K562 (cell line): ENCODE measurements at regions not wholly inside any gene's neighbourhood (a gene's known extent, or its start where the extent isn't known, plus 50 kb on each side); places are given as distances from the start of the nearest gene placed in this dataset.

ENCODE experiments used
- ATAC-seq: fragments of 200-7000 bp; cut with Tn5 transposase; 3 replicates; pipeline ENCODE4 v1.9.1; 2020; ENCODE audit warnings: moderate library complexity
- BruUV-seq: library from RNA; stranded (reverse); fragments of 400-500 nt; replicated peaks from 2 replicates; lab custom pipeline; 2021; lab: Mats Ljungman, UMichigan
- CTCF ChIA-PET: fragments of 300-600 bp; formaldehyde crosslinking; extraction: SDS; loops from one replicate; lab custom pipeline; 2021; ENCODE audit warnings: low intra/inter-chr PET ratio; lab: Yijun Ruan, JAX
- POLR2A ChIA-PET: fragments of 300-600, 350-650 bp; sonication (Branson Sonifier 250); formaldehyde crosslinking; extraction: SDS; loops from one replicate; lab custom pipeline; 2021; ENCODE audit warnings: antibody characterized with exemption, inconsistent platforms; lab: Yijun Ruan, JAX
- DNase-seq, 4 experiments: peaks; one replicate each; pipeline versions ENCODE4 v3.0.0 to v3.0.0-alpha.2; 2011 to 2018; ENCODE audit warnings: low spot score in 3 of 4, mixed read lengths in 3 of 4; ENCODE audit errors: extremely low read depth in 1 of 4
- FAIRE-seq: peaks from 2 replicates; lab custom pipeline; 2011; peaks lifted over from hg19 to GRCh38; lab: Jason Lieb, UNC
- H2AFZ ChIP-seq: 2 replicates; pipeline ENCODE4 v1.6.0; 2011; ENCODE audit warnings: low read depth, low read length, control low read depth, inconsistent platforms
- H3K27ac ChIP-seq: fragments of 200-600 bp; 3 replicates; pipeline ENCODE4 v1.8.0; 2011; ENCODE audit warnings: low read depth, mild to moderate bottlenecking, control low read depth, inconsistent platforms, low read length, moderate library complexity, mixed read lengths; ENCODE audit errors: extremely low read depth
- H3K27me3 ChIP-seq, 2 experiments: fragments of 300-600 bp in 1 of 2; 2 replicates in 1 of 2; 3 replicates in 1 of 2; pipeline versions ENCODE4 v1.6.0 to v1.8.0; 2011; ENCODE audit warnings: inconsistent platforms in 2 of 2, low read length in 2 of 2, mild to moderate bottlenecking in 1 of 2, mixed read lengths in 1 of 2, moderate library complexity in 1 of 2; ENCODE audit not compliant: control insufficient read depth in 2 of 2, insufficient read depth in 2 of 2
- H3K36me3 ChIP-seq: fragments of 300-600 bp; 3 replicates; pipeline ENCODE4 v1.8.0; 2011; ENCODE audit warnings: mild to moderate bottlenecking, low read length, inconsistent platforms; ENCODE audit not compliant: control insufficient read depth, insufficient read depth
- H3K4me1 ChIP-seq, 2 experiments: fragments of 200-600 bp in 1 of 2; replicated peaks in 1 of 2; 2 replicates in 1 of 2; 3 replicates in 1 of 2; pipeline versions ENCODE4 v1.5.1 to v1.8.0; 2011; ENCODE audit warnings: inconsistent platforms in 2 of 2, low read length in 2 of 2, mild to moderate bottlenecking in 1 of 2, mixed read lengths in 1 of 2, moderate library complexity in 1 of 2; ENCODE audit not compliant: control insufficient read depth in 2 of 2, insufficient read depth in 2 of 2
- H3K4me2 ChIP-seq: 2 replicates; pipeline ENCODE4 v1.6.1; 2011; ENCODE audit warnings: low read length, control low read depth, inconsistent platforms, mixed read lengths; ENCODE audit not compliant: insufficient read depth
- H3K4me3 ChIP-seq: fragments of 200-600 bp; sonication (generic), shearing (Covaris generic); 2 replicates; pipeline ENCODE4 v1.5.1; 2016; ENCODE audit warnings: control low read depth, inconsistent platforms
- H3K79me2 ChIP-seq: fragments of 200-600 bp; 3 replicates; pipeline ENCODE4 v1.8.0; 2011; ENCODE audit warnings: low read length, inconsistent platforms; ENCODE audit not compliant: control insufficient read depth, insufficient read depth
- H3K9ac ChIP-seq, 2 experiments: 2 replicates each; pipeline versions ENCODE4 v1.6.0 to v1.6.1; 2011; ENCODE audit warnings: low read depth in 2 of 2, low read length in 2 of 2, control low read depth in 1 of 2, inconsistent platforms in 1 of 2, mild to moderate bottlenecking in 1 of 2, mixed read lengths in 1 of 2; ENCODE audit not compliant: insufficient read depth in 1 of 2
- H3K9me1 ChIP-seq: one replicate; pipeline ENCODE4 v1.6.0; 2011; ENCODE audit warnings: inconsistent platforms, mild to moderate bottlenecking, low read length, moderate library complexity; ENCODE audit not compliant: control insufficient read depth, insufficient read depth
- H3K9me3 ChIP-seq: replicated peaks from 2 replicates; pipeline ENCODE4 v1.5.1; 2011; ENCODE audit warnings: low read depth, low read length, inconsistent platforms; ENCODE audit not compliant: control insufficient read depth, insufficient read depth
- H4K20me1 ChIP-seq: replicated peaks from 2 replicates; pipeline ENCODE4 v1.6.1; 2011; ENCODE audit warnings: low read length, inconsistent platforms, mixed read lengths; ENCODE audit not compliant: control insufficient read depth, insufficient read depth
- CCAR2 ChIP-seq: fragments of 200-400 bp; formaldehyde crosslinking; IDR thresholded peaks from 2 replicates; pipeline ENCODE4 v1.6.1; 2017; ENCODE audit warnings: mild to moderate bottlenecking, low read depth, low read length
- CHD4 ChIP-seq: fragments of 200-600 bp; sonication (generic); IDR thresholded peaks from 3 replicates; pipeline ENCODE4 v1.6.1; 2012; ENCODE audit warnings: low read depth, mild to moderate bottlenecking, mixed read lengths, low read length, inconsistent platforms; ENCODE audit not compliant: insufficient read depth, insufficient replicate concordance, poor library complexity, severe bottlenecking
- GATAD2A ChIP-seq: fragments of 450-650 bp; IDR thresholded peaks from 2 replicates; pipeline ENCODE4 v1.6.1; 2017
- HSF4 ChIP-seq: fragments of 250-450 bp; sonication (Bioruptor Pico); IDR thresholded peaks from 2 replicates; pipeline ENCODE4 v2.1.2; 2022; ENCODE audit warnings: mild to moderate bottlenecking, moderate library complexity, borderline replicate concordance
- LCOR ChIP-seq: sonication (generic); formaldehyde crosslinking; IDR thresholded peaks from 2 replicates; pipeline ENCODE4 v1.8.0; 2022; ENCODE audit warnings: mild to moderate bottlenecking, missing genetic modification reagents
- MAFK ChIP-seq: IDR thresholded peaks from 2 replicates; pipeline ENCODE4 v1.6.1; 2011; ENCODE audit warnings: low read length, improper control_type of control experiment
- NUFIP1 ChIP-seq: fragments of 450-650 bp; IDR thresholded peaks from 2 replicates; pipeline ENCODE4 v1.6.1; 2018; ENCODE audit not compliant: partially characterized antibody
- POLR2AphosphoS2 ChIP-seq: IDR thresholded peaks from 2 replicates; pipeline ENCODE4 v1.6.1; 2012; ENCODE audit warnings: low read length, improper control_type of control experiment
- XRCC5 ChIP-seq: fragments of 200-400 bp; formaldehyde crosslinking; IDR thresholded peaks from 2 replicates; pipeline ENCODE4 v1.6.1; 2017; ENCODE audit warnings: low read depth, mild to moderate bottlenecking, low read length
- ZBTB8A ChIP-seq: fragments of 450-650 bp; IDR thresholded peaks from 2 replicates; pipeline ENCODE4 v1.6.1; 2018; ENCODE audit warnings: mild to moderate bottlenecking, moderate library complexity; ENCODE audit not compliant: partially characterized antibody
- ZNF133 ChIP-seq: fragments of 250-450 bp; sonication (Bioruptor Pico); IDR thresholded peaks from 2 replicates; pipeline ENCODE4 v1.4.0; 2020; ENCODE audit warnings: mild to moderate bottlenecking
- ZNF77 ChIP-seq: fragments of 250-450 bp; sonication (Bioruptor Pico); IDR thresholded peaks from 2 replicates; pipeline ENCODE4 v1.5.0; 2020
- in situ Hi-C: fragments of 300-500 bp; cut with MboI; formaldehyde crosslinking; loops from 4 replicates; pipeline ENCODE4 v1.15.0; 2018; ENCODE audit warnings: inconsistent platforms, mixed read lengths
- intact Hi-C: fragments of 100-400 bp; cut with micrococcal nuclease; formaldehyde crosslinking; loops from 2 replicates; pipeline ENCODE4 v1.14.2; 2022
- TF ChIP-seq, protein P1 (sequence below): fragments of 250-450 bp; sonication (Bioruptor Pico); IDR thresholded peaks from 2 replicates; pipeline ENCODE4 v1.4.0; 2020

GRCh38 chr9:106655966-106656365 lies 207.0 kb upstream of the ZNF462 start (continued):
- TF ChIP-seq, protein P1, sequence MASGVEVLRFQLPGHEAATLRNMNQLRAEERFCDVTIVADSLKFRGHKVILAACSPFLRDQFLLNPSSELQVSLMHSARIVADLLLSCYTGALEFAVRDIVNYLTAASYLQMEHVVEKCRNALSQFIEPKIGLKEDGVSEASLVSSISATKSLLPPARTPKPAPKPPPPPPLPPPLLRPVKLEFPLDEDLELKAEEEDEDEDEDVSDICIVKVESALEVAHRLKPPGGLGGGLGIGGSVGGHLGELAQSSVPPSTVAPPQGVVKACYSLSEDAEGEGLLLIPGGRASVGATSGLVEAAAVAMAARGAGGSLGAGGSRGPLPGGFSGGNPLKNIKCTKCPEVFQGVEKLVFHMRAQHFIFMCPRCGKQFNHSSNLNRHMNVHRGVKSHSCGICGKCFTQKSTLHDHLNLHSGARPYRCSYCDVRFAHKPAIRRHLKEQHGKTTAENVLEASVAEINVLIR: no peak
- TF ChIP-seq XRCC5: no peak

DNA sequence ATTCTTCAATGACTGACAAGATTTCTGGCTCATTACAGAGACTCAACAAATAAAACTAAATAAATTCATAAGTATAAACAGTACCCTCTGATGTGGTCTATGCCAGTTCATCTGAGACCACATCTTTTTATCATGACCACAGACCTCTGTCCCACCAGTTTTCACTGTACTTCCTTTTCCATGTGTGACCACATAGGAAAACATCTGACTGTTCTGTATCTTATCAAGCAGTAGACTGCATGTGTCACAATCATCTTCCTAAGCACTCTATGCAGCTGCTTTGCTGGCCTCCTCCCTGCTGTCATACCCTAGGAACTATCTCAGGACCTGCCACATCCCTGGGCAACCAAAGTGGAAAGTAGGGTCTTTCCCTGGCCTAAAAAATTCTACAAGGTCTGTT lies 205.0 kb upstream of the ZNF462 start:
- no peak overlapping the region for H3K4me3 ChIP-seq
- no peaks in the 10 kb centered on the region for H3K4me1 ChIP-seq
- TF ChIP-seq CCAR2 (no peak), ZNF77 (CRISPR knock-in tag) (no peak), LCOR (CRISPR knock-in tag) (no peak), POLR2AphosphoS2 (no peak), CHD4 (no peak), ZNF133 (CRISPR knock-in tag) (no peak), GATAD2A (no peak), HSF4 (CRISPR knock-in tag) (no peak), NUFIP1 (no peak), ZBTB8A (no peak), MAFK (no peak)
- in situ Hi-C loops (no loop called here), intact Hi-C loops (no loop called here)
- no peaks in the 10 kb centered on the region for H3K79me2 ChIP-seq
- no peak overlapping the region for H2AFZ ChIP-seq
- peaks cover 3% of the 10 kb centered on the region for H3K9me3 ChIP-seq
- CTCF ChIA-PET: no interaction called here
- no peaks in the 10 kb centered on the region for H3K27me3 ChIP-seq
- H3K4me2 ChIP-seq: no peak overlapping the region
- H3K36me3 ChIP-seq: no peaks in the 10 kb centered on the region
- DNase-seq: no peak
- no peak for ATAC-seq
- H3K9me1 ChIP-seq: no peaks in the 10 kb centered on the region
- no peak for FAIRE-seq
- no TSS peak for BruUV-seq
- no peak overlapping the region for H3K27ac ChIP-seq
- H4K20me1 ChIP-seq: no peaks in the 10 kb centered on the region
- POLR2A ChIA-PET: no interaction called here
- H3K9ac ChIP-seq: no peak overlapping the region
